Upper lobe of left lung (tissue), 6 donors: ENCODE measurements at regions not wholly inside any gene's neighbourhood (a gene's known extent, or its start where the extent isn't known, plus 50 kb on each side); places are given as distances from the start of the nearest gene placed in this dataset.

Experiments
- ATAC-seq, 2 donors: fragments of 200-7000 bp; cut with Tn5 transposase; one replicate each; pipeline ENCODE4 v1.9.1; 2022; ENCODE audit warnings: mild to moderate bottlenecking in 2 of 2, moderate library complexity in 2 of 2; ENCODE audit not compliant: low FRiP score in 2 of 2
- DNase-seq, 2 donors: peaks; one replicate each; pipeline ENCODE4 v3.0.0-alpha.2; 2019 to 2020
- H3K27ac ChIP-seq, 4 donors: fragments of 200-600 bp; sonication (generic); one replicate each; pipeline ENCODE4 v1.5.1; 2016 to 2019
- H3K27me3 ChIP-seq, 4 donors: fragments of 200-600 bp; sonication (generic); one replicate each; pipeline ENCODE4 v1.5.1; 2017 to 2019
- H3K36me3 ChIP-seq, 4 donors: fragments of 200-600 bp; sonication (generic); one replicate each; pipeline ENCODE4 v1.5.1; 2016 to 2019
- H3K4me1 ChIP-seq, 4 donors: fragments of 200-600 bp; sonication (generic); one replicate each; pipeline ENCODE4 v1.5.1; 2018 to 2019
- H3K4me3 ChIP-seq, 4 donors: fragments of 200-600 bp; sonication (generic); one replicate each; pipeline ENCODE4 v1.5.1; 2017 to 2019; ENCODE audit warnings: mild to moderate bottlenecking in 2 of 4, moderate library complexity in 1 of 4
- H3K9me3 ChIP-seq, 4 donors: fragments of 200-600 bp; sonication (generic); one replicate each; pipeline ENCODE4 v1.5.1; 2018 to 2019
- CTCF ChIP-seq, 6 experiments: fragments of 450-650 bp in 4 of 6; fragments of 200-600 bp in 2 of 6; sonication (generic) in 2 of 6; IDR thresholded peaks; one replicate each; pipeline ENCODE4 v1.5.1; 2016 to 2019; ENCODE audit warnings: antibody characterized with exemption in 6 of 6
- EP300 ChIP-seq, 4 donors: sonication (generic); formaldehyde crosslinking; IDR thresholded peaks; one replicate each; pipeline ENCODE4 v1.5.1; 2017; ENCODE audit warnings: antibody characterized with exemption in 4 of 4, control low read depth in 2 of 4
- POLR2A ChIP-seq, 4 donors: fragments of 450-650 bp; IDR thresholded peaks; one replicate each; pipeline ENCODE4 v1.5.1; 2016 to 2017; ENCODE audit warnings: antibody characterized with exemption in 4 of 4, mild to moderate bottlenecking in 2 of 4
- POLR2AphosphoS5 ChIP-seq, 2 donors: sonication (generic); formaldehyde crosslinking; IDR thresholded peaks; one replicate each; pipeline ENCODE4 v1.5.1; 2017; ENCODE audit warnings: antibody characterized with exemption in 2 of 2
- WGBS, 2 donors: methylation state at CpG; one replicate each; pipeline ENCODE4 v1.1.5; 2017 to 2018; 5-methylcytosine and 5-hydroxymethylcytosine counted together
- donor health status: DM: no; HTN: no; CAD: no; lungs with moderate emphysema.
- donor health status: DM: no; HTN: yes; CAD: no; lungs with severe emphysema.

GRCh38 chr18:76752400-76752799 is 70.0 kb upstream of the ZNF236 start:
- no peaks in the 10 kb centered on the region for H3K27me3 ChIP-seq
- H3K36me3 ChIP-seq: no peaks in the 10 kb centered on the region
- 66 to 79% methylated on average over 4 of the region's 4 CpGs for WGBS, 2 donors
- H3K4me1 ChIP-seq: no peaks in the 10 kb centered on the region
- ATAC-seq (no peak), DNase-seq (no peak)
- H3K27ac ChIP-seq: no peak overlapping the region
- H3K4me3 ChIP-seq: no peak overlapping the region
- no peak for TF ChIP-seq POLR2AphosphoS5 (IDR thresholded peaks at IDR 0.05)
- no peak for TF ChIP-seq EP300 (IDR thresholded peaks at IDR 0.05)
- TF ChIP-seq CTCF (IDR thresholded peaks at IDR 0.05): no peak
- no peak for TF ChIP-seq POLR2A (IDR thresholded peaks at IDR 0.05)
- peaks cover 8 to 28% (median 19%) of the 10 kb centered on the region in 4 donors for H3K9me3 ChIP-seq

- Histone ChIP-seq H3K9me3 (peaks cover 8 to 28% (median 19%) of the 10 kb centered on the region in 4 donors), H3K27ac (no peak overlapping the region), H3K36me3 (no peaks in the 10 kb centered on the region), H3K27me3 (no peaks in the 10 kb centered on the region), H3K4me3 (no peak overlapping the region), H3K4me1 (no peaks in the 10 kb centered on the region)
- DNase-seq (no peak), ATAC-seq (no peak)
- no peak for TF ChIP-seq POLR2AphosphoS5 (IDR thresholded peaks at IDR 0.05)
- no peak for TF ChIP-seq POLR2A (IDR thresholded peaks at IDR 0.05)
- no peak for TF ChIP-seq CTCF (IDR thresholded peaks at IDR 0.05)
- TF ChIP-seq EP300 (IDR thresholded peaks at IDR 0.05): no peak
- 86 to 92% methylated on average over 5 of the region's 5 CpGs for WGBS, 2 donors
These were observed 71.2 kb upstream of the ZNF236 start for GRCh38 chr18:76750917-76751890.

GRCh38 chr18:76750269-76750668 is 72.1 kb upstream of the ZNF236 start:
- peaks cover 8 to 28% (median 19%) of the 10 kb centered on the region in 4 donors for H3K9me3 ChIP-seq
- no peak for TF ChIP-seq POLR2AphosphoS5 (IDR thresholded peaks at IDR 0.05)
- TF ChIP-seq CTCF (IDR thresholded peaks at IDR 0.05): no peak
- TF ChIP-seq POLR2A (IDR thresholded peaks at IDR 0.05): no peak
- TF ChIP-seq EP300 (IDR thresholded peaks at IDR 0.05): no peak

GRCh38 chr18:76747676-76748075 is 74.7 kb upstream of the ZNF236 start:
- Histone ChIP-seq H3K9me3 (peaks cover 8 to 28% (median 19%) of the 10 kb centered on the region in 4 donors), H3K4me1 (no peaks in the 10 kb centered on the region), H3K36me3 (no peaks in the 10 kb centered on the region), H3K4me3 (no peak overlapping the region), H3K27ac (no peak overlapping the region), H3K27me3 (no peaks in the 10 kb centered on the region)
- WGBS, 2 donors: 73 to 78% methylated on average over 1 of the region's 1 CpG
- no peak for ATAC-seq
- no peak for DNase-seq
- TF ChIP-seq CTCF (IDR thresholded peaks at IDR 0.05): no peak
- TF ChIP-seq POLR2AphosphoS5 (IDR thresholded peaks at IDR 0.05): no peak
- TF ChIP-seq EP300 (IDR thresholded peaks at IDR 0.05): no peak
- TF ChIP-seq POLR2A (IDR thresholded peaks at IDR 0.05): no peak

More at GRCh38 chr18:76750269-76750668, 72.1 kb upstream of the ZNF236 start:
- no peak overlapping the region for H3K27ac ChIP-seq
- no peak for ATAC-seq
- no peaks in the 10 kb centered on the region for H3K4me1 ChIP-seq
- H3K4me3 ChIP-seq: no peak overlapping the region
- no peak for DNase-seq
- H3K36me3 ChIP-seq: no peaks in the 10 kb centered on the region
- no peaks in the 10 kb centered on the region for H3K27me3 ChIP-seq
